B cell (primary cell): ENCODE measurements at regions not wholly inside any gene's neighbourhood (a gene's known extent, or its start where the extent isn't known, plus 50 kb on each side); places are given as distances from the start of the nearest gene placed in this dataset.

ENCODE experiments used
- ATAC-seq: fragments of 200-7000 bp; cut with Tn5 transposase; one replicate; pipeline ENCODE4 v1.10.0; 2021; ENCODE audit warnings: low read depth, mild to moderate bottlenecking, moderate number of reproducible peaks, moderate library complexity
- CTCF ChIA-PET: fragments of 350-600 bp; sonication (Branson Sonifier 250); formaldehyde crosslinking; loops from one replicate; lab custom pipeline; 2021; ENCODE audit warnings: antibody characterized with exemption, inconsistent platforms; lab: Charles Lee
- POLR2A ChIA-PET: fragments of 350-600 bp; sonication (Branson Sonifier 250); formaldehyde crosslinking; loops from one replicate; lab custom pipeline; 2021; ENCODE audit warnings: antibody characterized with exemption; lab: Charles Lee
- DNase-seq: peaks from one replicate; pipeline ENCODE4 v3.0.0; 2013
- H2AFZ ChIP-seq: 2 replicates; pipeline ENCODE4 v1.6.1; 2012; ENCODE audit warnings: mild to moderate bottlenecking, low read depth, low read length; ENCODE audit not compliant: insufficient read depth, poor library complexity, severe bottlenecking
- H3K27ac ChIP-seq, 2 donors: 1 replicate in 1 of 2; 2 replicates in 1 of 2; pipeline ENCODE4 v1.5.1; 2012 to 2013; ENCODE audit warnings: low read length in 2 of 2, mild to moderate bottlenecking in 2 of 2, moderate library complexity in 1 of 2
- H3K27me3 ChIP-seq, 4 experiments: fragments of 200-600 bp in 1 of 4; sonication (generic) in 1 of 4; replicated peaks in 1 of 4; 1 replicate in 2 of 4; 2 replicates in 2 of 4; pipeline versions ENCODE4 v1.6.1 to v1.7.0; 2013 to 2016; ENCODE audit warnings: low read length in 3 of 4, mild to moderate bottlenecking in 2 of 4, mixed read lengths in 1 of 4, moderate library complexity in 1 of 4; ENCODE audit not compliant: insufficient read depth in 4 of 4, control insufficient read depth in 3 of 4; ENCODE audit errors: control extremely low read depth in 1 of 4
- H3K36me3 ChIP-seq, 2 experiments: replicated peaks in 1 of 2; 1 replicate in 1 of 2; 2 replicates in 1 of 2; pipeline versions ENCODE4 v1.6.1 to v1.7.1; 2013; ENCODE audit warnings: low read length in 1 of 2; ENCODE audit not compliant: insufficient read depth in 2 of 2, control insufficient read depth in 1 of 2; ENCODE audit errors: control extremely low read depth in 1 of 2, extremely low read depth in 1 of 2
- H3K4me1 ChIP-seq, 2 donors: fragments of 200-600 bp in 1 of 2; sonication (generic) in 1 of 2; 1 replicate in 1 of 2; 2 replicates in 1 of 2; pipeline versions ENCODE4 v1.5.1 to v1.6.1; 2013 to 2017; ENCODE audit warnings: low read length in 2 of 2; ENCODE audit not compliant: control insufficient read depth in 2 of 2, insufficient read depth in 2 of 2
- H3K4me2 ChIP-seq: replicated peaks from 2 replicates; pipeline ENCODE3; 2012; ENCODE audit warnings: mild to moderate bottlenecking, low read depth, low read length; ENCODE audit not compliant: poor library complexity, severe bottlenecking
- H3K4me3 ChIP-seq, 5 experiments: fragments of 200-600 bp in 1 of 5; sonication (generic) in 1 of 5; 1 replicate in 3 of 5; 2 replicates in 2 of 5; pipeline versions ENCODE4 v1.5.1 to v1.7.0; 2011 to 2016; ENCODE audit warnings: low read length in 4 of 5, mild to moderate bottlenecking in 4 of 5, low read depth in 2 of 5, control low read depth in 1 of 5, moderate library complexity in 1 of 5; ENCODE audit not compliant: insufficient read depth in 1 of 5; ENCODE audit errors: control extremely low read depth in 1 of 5, extremely low read depth in 1 of 5
- H3K79me2 ChIP-seq: fragments of 200-600 bp; sonication (generic); one replicate; pipeline ENCODE4 v1.6.0; 2016; ENCODE audit warnings: low read length; ENCODE audit not compliant: control insufficient read depth, insufficient read depth
- H3K9ac ChIP-seq: fragments of 200-600 bp; sonication (generic); 2 replicates; pipeline ENCODE4 v1.6.1; 2017; ENCODE audit warnings: mild to moderate bottlenecking, low read length, moderate library complexity
- H3K9me3 ChIP-seq, 3 donors: one replicate each; pipeline versions ENCODE4 v1.6.1 to v1.7.1; 2013; ENCODE audit warnings: low read length in 2 of 3; ENCODE audit not compliant: control insufficient read depth in 2 of 3, insufficient read depth in 1 of 3; ENCODE audit errors: control extremely low read depth in 1 of 3
- H4K20me1 ChIP-seq: 2 replicates; pipeline ENCODE4 v1.6.0; 2012; ENCODE audit warnings: mild to moderate bottlenecking, low read length; ENCODE audit not compliant: insufficient read depth, control insufficient read depth, poor library complexity, severe bottlenecking
- H3K27ac Mint-ChIP-seq: one replicate; pipeline ENCODE4 v1.8.0; 2021; ENCODE audit warnings: mixed read lengths
- H3K27me3 Mint-ChIP-seq: one replicate; pipeline ENCODE4 v1.8.0; 2021; ENCODE audit warnings: mixed read lengths
- H3K4me1 Mint-ChIP-seq: one replicate; pipeline ENCODE4 v1.8.0; 2021; ENCODE audit warnings: mixed read lengths
- H3K4me3 Mint-ChIP-seq: one replicate; pipeline ENCODE4 v1.8.0; 2021; ENCODE audit warnings: mixed read lengths
- H3K9me3 Mint-ChIP-seq: one replicate; pipeline ENCODE4 v1.8.0; 2022; ENCODE audit warnings: mixed read lengths; ENCODE audit not compliant: insufficient read depth
- EZH2 ChIP-seq: IDR thresholded peaks from 2 replicates; pipeline ENCODE4 v1.6.1; 2012; ENCODE audit warnings: borderline replicate concordance, low read depth, mild to moderate bottlenecking, moderate library complexity, low read length; ENCODE audit not compliant: insufficient read depth, poor library complexity, severe bottlenecking
- WGBS: methylation state at CpG from one replicate; pipeline ENCODE4 v1.1.5; 2013; ENCODE audit warnings: missing lambda C conversion rate; ENCODE audit not compliant: insufficient coverage; 5-methylcytosine and 5-hydroxymethylcytosine counted together
- intact Hi-C: fragments of 100-400 bp; cut with micrococcal nuclease; formaldehyde crosslinking; loops from one replicate; pipeline ENCODE4 v1.10.0; 2022
- TF ChIP-seq, protein P1 (sequence below): fragments of 200-600 bp; IDR thresholded peaks from one replicate; pipeline ENCODE4 v1.8.0; 2022; ENCODE audit warnings: antibody characterized with exemption, mild to moderate bottlenecking

DNA sequence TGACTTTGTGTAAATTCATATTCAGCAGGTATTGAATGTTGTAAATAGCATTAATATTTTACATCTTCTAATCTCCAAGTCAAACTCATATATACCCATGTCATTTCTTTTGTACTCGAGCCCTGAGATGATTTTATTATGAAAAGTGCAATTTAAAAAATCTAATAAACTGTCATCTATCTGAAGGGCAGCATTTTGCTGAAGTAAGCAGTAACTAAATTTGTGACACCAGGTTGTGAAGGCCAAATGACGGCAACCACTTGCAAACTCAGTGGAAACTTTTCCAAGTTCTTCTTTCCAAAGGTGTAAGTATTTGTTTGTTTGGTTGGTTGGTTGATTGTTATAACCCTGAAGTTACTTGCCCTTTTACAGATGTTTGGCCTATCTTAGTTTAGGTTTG is 188.3 kb downstream of the GPR37 start:
- no peaks in the 10 kb centered on the region for H3K36me3 ChIP-seq
- CTCF ChIA-PET: no interaction called here
- 100% methylated on average over 1 of the region's 2 CpGs for WGBS
- no peak overlapping the region for H3K27ac ChIP-seq
- no peaks in the 10 kb centered on the region for H3K27me3 Mint-ChIP-seq
- H3K4me2 ChIP-seq: no peak overlapping the region
- H3K4me1 ChIP-seq: no peaks in the 10 kb centered on the region
- H3K4me3 ChIP-seq: no peak overlapping the region
- H3K9ac ChIP-seq: no peak overlapping the region
- no peaks in the 10 kb centered on the region for H3K9me3 Mint-ChIP-seq
- no peaks in the 10 kb centered on the region for H3K27me3 ChIP-seq
- ATAC-seq (no peak), DNase-seq (no peak)
- no peaks in the 10 kb centered on the region for H3K4me1 Mint-ChIP-seq
- H3K27ac Mint-ChIP-seq: no peak overlapping the region
- POLR2A ChIA-PET: no interaction called here
- no peaks in the 10 kb centered on the region for H4K20me1 ChIP-seq
- H3K4me3 Mint-ChIP-seq: no peak overlapping the region
- no peak overlapping the region for H2AFZ ChIP-seq
- intact Hi-C loops: no loop called here
- TF ChIP-seq EZH2: no peak
- TF ChIP-seq, protein P1, sequence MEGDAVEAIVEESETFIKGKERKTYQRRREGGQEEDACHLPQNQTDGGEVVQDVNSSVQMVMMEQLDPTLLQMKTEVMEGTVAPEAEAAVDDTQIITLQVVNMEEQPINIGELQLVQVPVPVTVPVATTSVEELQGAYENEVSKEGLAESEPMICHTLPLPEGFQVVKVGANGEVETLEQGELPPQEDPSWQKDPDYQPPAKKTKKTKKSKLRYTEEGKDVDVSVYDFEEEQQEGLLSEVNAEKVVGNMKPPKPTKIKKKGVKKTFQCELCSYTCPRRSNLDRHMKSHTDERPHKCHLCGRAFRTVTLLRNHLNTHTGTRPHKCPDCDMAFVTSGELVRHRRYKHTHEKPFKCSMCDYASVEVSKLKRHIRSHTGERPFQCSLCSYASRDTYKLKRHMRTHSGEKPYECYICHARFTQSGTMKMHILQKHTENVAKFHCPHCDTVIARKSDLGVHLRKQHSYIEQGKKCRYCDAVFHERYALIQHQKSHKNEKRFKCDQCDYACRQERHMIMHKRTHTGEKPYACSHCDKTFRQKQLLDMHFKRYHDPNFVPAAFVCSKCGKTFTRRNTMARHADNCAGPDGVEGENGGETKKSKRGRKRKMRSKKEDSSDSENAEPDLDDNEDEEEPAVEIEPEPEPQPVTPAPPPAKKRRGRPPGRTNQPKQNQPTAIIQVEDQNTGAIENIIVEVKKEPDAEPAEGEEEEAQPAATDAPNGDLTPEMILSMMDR: no peak
- no peaks in the 10 kb centered on the region for H3K79me2 ChIP-seq
- no peaks in the 10 kb centered on the region for H3K9me3 ChIP-seq

DNA sequence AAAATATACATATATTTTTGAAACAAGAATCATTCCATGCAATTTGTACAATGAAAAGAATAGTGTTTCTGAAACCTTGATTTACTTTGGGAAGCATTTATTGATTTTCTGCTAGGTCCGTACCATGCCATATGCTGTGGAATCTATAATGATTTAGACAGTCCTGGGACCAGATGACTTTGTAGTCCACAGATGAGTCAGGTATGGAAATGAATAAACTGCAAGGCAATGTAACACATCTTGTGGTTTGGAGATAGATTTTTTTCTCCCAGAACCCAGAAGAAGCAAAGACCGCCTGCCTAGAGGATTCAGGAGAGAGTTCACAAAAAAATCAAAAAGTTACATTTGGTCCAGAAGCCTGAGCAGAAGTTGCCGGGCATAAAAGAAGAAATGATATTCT is 190.4 kb downstream of the GPR37 start:
- Histone ChIP-seq H2AFZ (no peak overlapping the region), H3K79me2 (no peaks in the 10 kb centered on the region), H3K4me3 (no peak overlapping the region), H4K20me1 (no peaks in the 10 kb centered on the region), H3K4me1 (no peaks in the 10 kb centered on the region), H3K27ac (no peak overlapping the region), H3K27me3 (no peaks in the 10 kb centered on the region), H3K9me3 (no peaks in the 10 kb centered on the region), H3K4me2 (no peak overlapping the region), H3K36me3 (no peaks in the 10 kb centered on the region), H3K9ac (no peak overlapping the region)
- POLR2A ChIA-PET: no interaction called here
- WGBS: 66% methylated on average over 2 of the region's 3 CpGs
- H3K27ac Mint-ChIP-seq: no peak overlapping the region
- H3K9me3 Mint-ChIP-seq: no peaks in the 10 kb centered on the region
- no peaks in the 10 kb centered on the region for H3K4me1 Mint-ChIP-seq
- no peak for TF ChIP-seq EZH2
- intact Hi-C loops: no loop called here
- no peak overlapping the region for H3K4me3 Mint-ChIP-seq
- no peaks in the 10 kb centered on the region for H3K27me3 Mint-ChIP-seq
- ATAC-seq (no peak), DNase-seq (no peak)
- CTCF ChIA-PET: no interaction called here
